Coronary artery (tissue), 2 donors: ENCODE measurements at regions not wholly inside any gene's neighbourhood (a gene's known extent, or its start where the extent isn't known, plus 50 kb on each side); places are given as distances from the start of the nearest gene placed in this dataset.

Source experiments
- DNase-seq: peaks from one replicate; pipeline ENCODE4 v3.0.0-alpha.2; 2017; ENCODE audit warnings: low spot score
- H3K27ac ChIP-seq, 2 donors: fragments of 200-600 bp; sonication (generic); one replicate each; pipeline ENCODE4 v1.5.1; 2016 to 2019
- H3K4me3 ChIP-seq: fragments of 200-600 bp; sonication (generic); 2 replicates; pipeline ENCODE4 v1.5.1; 2016; ENCODE audit warnings: mild to moderate bottlenecking, moderate library complexity
- CTCF ChIP-seq: fragments of 200-600 bp; sonication (generic); IDR thresholded peaks from one replicate; pipeline ENCODE4 v1.5.1; 2019; ENCODE audit warnings: antibody characterized with exemption

GRCh38 chr13:47230155-47230554 lies 333.3 kb upstream of the HTR2A start:
- no peak overlapping the region for H3K4me3 ChIP-seq
- H3K27ac ChIP-seq, result no peak overlapping the region
- no peak for TF ChIP-seq CTCF
- no peak for DNase-seq

GRCh38 chr13:47226516-47226915 lies 329.7 kb upstream of the HTR2A start:
- no peak overlapping the region for H3K4me3 ChIP-seq
- no peak overlapping the region for H3K27ac ChIP-seq
- TF ChIP-seq CTCF, result no peak
- DNase-seq, result no peak

- DNase-seq, result no peak
Observed at GRCh38 chr13:47220453-47221140, 323.7 kb upstream of the HTR2A start.

GRCh38 chr13:47218611-47219010 lies 321.8 kb upstream of the HTR2A start:
- H3K4me3 ChIP-seq, result no peak overlapping the region
- no peak for TF ChIP-seq CTCF
- no peak overlapping the region for H3K27ac ChIP-seq
- DNase-seq, result no peak

More at GRCh38 chr13:47220453-47221140, 323.7 kb upstream of the HTR2A start:
- no peak overlapping the region for H3K4me3 ChIP-seq
- TF ChIP-seq CTCF, result no peak
- H3K27ac ChIP-seq, result no peak overlapping the region

GRCh38 chr13:47216176-47216822 lies 319.4 kb upstream of the HTR2A start:
- no peak for DNase-seq
- TF ChIP-seq CTCF, result no peak
- Histone ChIP-seq H3K27ac (no peak overlapping the region), H3K4me3 (no peak overlapping the region)

GRCh38 chr13:47215736-47216135 lies 318.9 kb upstream of the HTR2A start:
- TF ChIP-seq CTCF, result no peak
- H3K27ac ChIP-seq, result no peak overlapping the region
- no peak for DNase-seq
- no peak overlapping the region for H3K4me3 ChIP-seq

- no peak for DNase-seq
- TF ChIP-seq CTCF, result no peak
- no peak overlapping the region for H3K27ac ChIP-seq
- no peak overlapping the region for H3K4me3 ChIP-seq
Observed at GRCh38 chr13:47213047-47213446, 316.2 kb upstream of the HTR2A start.
